Skeletal muscle satellite cell (primary cell): ENCODE measurements at regions not wholly inside any gene's neighbourhood (a gene's known extent, or its start where the extent isn't known, plus 50 kb on each side); places are given as distances from the start of the nearest gene placed in this dataset.

Source experiments
- H3K27me3 ChIP-seq: 2 replicates; pipeline ENCODE4 v1.7.0; 2013; ENCODE audit warnings: low read length; ENCODE audit not compliant: control insufficient read depth, insufficient read depth
- H3K36me3 ChIP-seq: 2 replicates; pipeline ENCODE4 v1.7.0; 2013; ENCODE audit warnings: mild to moderate bottlenecking, control low read depth, low read length; ENCODE audit not compliant: insufficient read depth
- H3K4me1 ChIP-seq: 2 replicates; pipeline ENCODE4 v1.7.0; 2013; ENCODE audit warnings: low read length; ENCODE audit not compliant: control insufficient read depth, insufficient read depth
- H3K4me2 ChIP-seq: 2 replicates; pipeline ENCODE4 v1.7.0; 2013; ENCODE audit warnings: mild to moderate bottlenecking, low read length
- H3K4me3 ChIP-seq: 2 replicates; pipeline ENCODE4 v1.7.0; 2013; ENCODE audit warnings: low read length
- H3K9ac ChIP-seq: 2 replicates; pipeline ENCODE4 v1.7.0; 2013; ENCODE audit warnings: mild to moderate bottlenecking, low read depth, low read length, moderate library complexity
- H3K9me3 ChIP-seq: replicated peaks from 2 replicates; pipeline ENCODE4 v1.7.0; 2013; ENCODE audit warnings: mild to moderate bottlenecking, control low read depth, low read length

GRCh38 chr19:31178833-31179470, 170.3 kb downstream of the TSHZ3 start:
- H3K36me3 ChIP-seq, result no peaks in the 10 kb centered on the region
- no peaks in the 10 kb centered on the region for H3K9me3 ChIP-seq
- no peak overlapping the region for H3K9ac ChIP-seq
- no peaks in the 10 kb centered on the region for H3K27me3 ChIP-seq
- H3K4me2 ChIP-seq, result no peak overlapping the region
- peaks cover 5% of the 10 kb centered on the region for H3K4me1 ChIP-seq
- no peak overlapping the region for H3K4me3 ChIP-seq

- no peaks in the 10 kb centered on the region for H3K36me3 ChIP-seq
- H3K4me2 ChIP-seq, result no peak overlapping the region
- H3K9me3 ChIP-seq, result no peaks in the 10 kb centered on the region
- H3K27me3 ChIP-seq, result no peaks in the 10 kb centered on the region
- H3K4me1 ChIP-seq, result peaks cover 5% of the 10 kb centered on the region
- no peak overlapping the region for H3K4me3 ChIP-seq
- H3K9ac ChIP-seq, result no peak overlapping the region
Observed at GRCh38 chr19:31177246-31177645, 172.0 kb downstream of the TSHZ3 start.

GRCh38 chr19:31175564-31176348, 173.5 kb downstream of the TSHZ3 start:
- no peaks in the 10 kb centered on the region for H3K27me3 ChIP-seq
- H3K4me2 ChIP-seq, result no peak overlapping the region
- H3K4me3 ChIP-seq, result no peak overlapping the region
- H3K4me1 ChIP-seq, result peaks cover 5% of the 10 kb centered on the region
- no peaks in the 10 kb centered on the region for H3K36me3 ChIP-seq
- no peaks in the 10 kb centered on the region for H3K9me3 ChIP-seq
- H3K9ac ChIP-seq, result no peak overlapping the region

GRCh38 chr19:31174948-31175347, 174.3 kb downstream of the TSHZ3 start:
- no peaks in the 10 kb centered on the region for H3K36me3 ChIP-seq

GRCh38 chr19:31173991-31174390, 175.2 kb downstream of the TSHZ3 start:
- H3K9me3 ChIP-seq, result no peaks in the 10 kb centered on the region

More at GRCh38 chr19:31174948-31175347, 174.3 kb downstream of the TSHZ3 start:
- no peaks in the 10 kb centered on the region for H3K27me3 ChIP-seq
- peaks cover 5% of the 10 kb centered on the region for H3K4me1 ChIP-seq
- H3K4me3 ChIP-seq, result no peak overlapping the region
- no peak overlapping the region for H3K4me2 ChIP-seq
- no peaks in the 10 kb centered on the region for H3K9me3 ChIP-seq
- H3K9ac ChIP-seq, result no peak overlapping the region

GRCh38 chr19:31171936-31172335, 177.3 kb downstream of the TSHZ3 start:
- no peak overlapping the region for H3K4me3 ChIP-seq

More at GRCh38 chr19:31173991-31174390, 175.2 kb downstream of the TSHZ3 start:
- H3K36me3 ChIP-seq, result no peaks in the 10 kb centered on the region
- no peak overlapping the region for H3K4me3 ChIP-seq
- H3K9ac ChIP-seq, result no peak overlapping the region
- H3K4me2 ChIP-seq, result no peak overlapping the region
- H3K27me3 ChIP-seq, result no peaks in the 10 kb centered on the region
- H3K4me1 ChIP-seq, result peaks cover 5% of the 10 kb centered on the region

GRCh38 chr19:31170046-31170445, 179.2 kb downstream of the TSHZ3 start:
- no peaks in the 10 kb centered on the region for H3K9me3 ChIP-seq
- no peak overlapping the region for H3K4me2 ChIP-seq
- no peak overlapping the region for H3K9ac ChIP-seq
- no peaks in the 10 kb centered on the region for H3K4me1 ChIP-seq
- no peak overlapping the region for H3K4me3 ChIP-seq
- no peaks in the 10 kb centered on the region for H3K36me3 ChIP-seq
- peaks cover 3% of the 10 kb centered on the region for H3K27me3 ChIP-seq

More at GRCh38 chr19:31171936-31172335, 177.3 kb downstream of the TSHZ3 start:
- no peak overlapping the region for H3K9ac ChIP-seq
- H3K4me2 ChIP-seq, result no peak overlapping the region
- H3K27me3 ChIP-seq, result no peaks in the 10 kb centered on the region
- H3K9me3 ChIP-seq, result no peaks in the 10 kb centered on the region
- peaks cover 5% of the 10 kb centered on the region for H3K4me1 ChIP-seq
- H3K36me3 ChIP-seq, result no peaks in the 10 kb centered on the region

- H3K4me2 ChIP-seq, result no peak overlapping the region
- no peaks in the 10 kb centered on the region for H3K4me1 ChIP-seq
- no peaks in the 10 kb centered on the region for H3K36me3 ChIP-seq
- no peaks in the 10 kb centered on the region for H3K9me3 ChIP-seq
- H3K9ac ChIP-seq, result no peak overlapping the region
- H3K4me3 ChIP-seq, result no peak overlapping the region
- peaks cover 9% of the 10 kb centered on the region for H3K27me3 ChIP-seq
Observed at GRCh38 chr19:31168106-31168625, 181.1 kb downstream of the TSHZ3 start.

GRCh38 chr19:31167690-31168089, 181.5 kb downstream of the TSHZ3 start:
- no peak overlapping the region for H3K4me3 ChIP-seq

GRCh38 chr19:31166206-31166605, 183.0 kb downstream of the TSHZ3 start:
- H3K4me3 ChIP-seq, result no peak overlapping the region
- H3K27me3 ChIP-seq, result peaks cover 9% of the 10 kb centered on the region
- no peaks in the 10 kb centered on the region for H3K36me3 ChIP-seq
- H3K9me3 ChIP-seq, result no peaks in the 10 kb centered on the region
- no peak overlapping the region for H3K9ac ChIP-seq
- H3K4me1 ChIP-seq, result no peaks in the 10 kb centered on the region
- H3K4me2 ChIP-seq, result no peak overlapping the region

More at GRCh38 chr19:31167690-31168089, 181.5 kb downstream of the TSHZ3 start:
- Histone ChIP-seq H3K4me2 (no peak overlapping the region), H3K4me1 (no peaks in the 10 kb centered on the region), H3K27me3 (peaks cover 9% of the 10 kb centered on the region), H3K9ac (no peak overlapping the region), H3K9me3 (no peaks in the 10 kb centered on the region), H3K36me3 (no peaks in the 10 kb centered on the region)

- Histone ChIP-seq H3K9ac (no peak overlapping the region), H3K9me3 (no peaks in the 10 kb centered on the region), H3K4me3 (no peak overlapping the region), H3K4me1 (peaks cover 10% of the 10 kb centered on the region), H3K4me2 (no peak overlapping the region), H3K27me3 (peaks cover 9% of the 10 kb centered on the region), H3K36me3 (no peaks in the 10 kb centered on the region)
Observed at GRCh38 chr19:31164791-31165251, 184.4 kb downstream of the TSHZ3 start.
